ENCODE measurements at regions not wholly inside any gene's neighbourhood (a gene's known extent, or its start where the extent isn't known, plus 50 kb on each side); places are given as distances from the start of the nearest gene placed in this dataset.

DNA sequence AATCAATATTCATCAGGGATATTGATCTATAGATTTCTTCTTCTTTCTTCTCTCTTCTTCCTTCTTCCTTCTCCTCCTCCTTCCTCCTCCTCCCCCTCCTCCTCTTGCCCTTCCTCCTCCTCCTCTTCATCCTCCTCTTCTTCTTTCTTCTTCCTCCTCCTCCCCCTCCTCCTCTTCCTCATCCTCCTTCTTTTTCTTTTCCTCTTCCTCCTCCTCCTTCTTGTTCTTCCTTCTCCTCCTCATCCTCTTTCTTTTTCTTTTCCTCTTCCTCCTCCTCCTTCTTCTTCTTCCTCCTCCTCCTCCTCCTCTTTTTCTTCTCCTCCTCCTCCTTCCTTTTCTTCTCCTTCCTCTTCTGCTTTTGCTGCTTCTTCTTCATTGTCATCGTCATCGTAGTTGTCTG is 52.4 kb upstream of the SERINC1 start:
- no peak for DNase-seq (ENCODE audit: low read depth, low spot score)

DNA sequence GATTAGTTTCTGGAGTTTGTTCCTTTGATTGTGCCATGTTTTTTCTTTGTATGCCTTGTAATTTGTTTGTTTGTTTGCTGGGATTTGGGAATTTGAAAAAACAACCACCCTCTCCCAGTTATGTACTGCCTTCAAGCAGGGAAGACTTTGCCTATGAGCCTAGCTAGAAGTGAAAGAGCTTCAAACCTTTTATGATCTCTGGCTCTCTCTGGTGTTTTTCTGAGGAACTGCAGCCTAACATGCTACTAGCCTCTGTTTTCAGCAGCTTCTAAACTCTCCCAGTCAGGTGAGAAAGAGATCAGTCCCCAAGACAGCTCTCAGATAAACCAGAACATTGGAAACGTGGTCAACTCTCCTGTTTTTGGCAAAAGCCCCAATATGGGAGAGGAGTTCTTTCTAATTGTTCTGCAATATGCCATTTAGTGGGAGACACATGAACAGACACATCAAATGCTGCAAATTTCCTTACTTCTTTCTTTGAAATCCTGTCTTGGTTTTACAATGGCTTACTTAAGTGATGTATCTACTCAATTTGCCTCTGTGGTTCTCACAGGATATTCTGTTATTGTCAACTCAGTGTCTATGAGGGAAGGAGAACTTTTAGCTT is 58.9 kb upstream of the SERINC1 start:
- peak; percentile 2 for DNase-seq (ENCODE audit: low read depth, low spot score)

GRCh38 chr6:122548281-122548680 is 61.9 kb upstream of the PKIB start:
- no peak for DNase-seq (ENCODE audit: low read depth, low spot score)

GRCh38 chr6:122548820-122549219 is 61.4 kb upstream of the PKIB start:
- no peak for DNase-seq (ENCODE audit: low read depth, low spot score)

- DNase-seq (ENCODE audit: low read depth, low spot score), result no peak
These were observed 56.5 kb upstream of the PKIB start for GRCh38 chr6:122553697-122554096.

- no peak for DNase-seq (ENCODE audit: low read depth, low spot score)
These were observed 54.6 kb upstream of the PKIB start for GRCh38 chr6:122555561-122555960.

GRCh38 chr6:122558080-122558479 is 52.1 kb upstream of the PKIB start:
- no peak for DNase-seq (ENCODE audit: low read depth, low spot score)

Measured in pulmonary artery endothelial cell (primary cell).